HFFc6 (cell line): ENCODE measurements at regions not wholly inside any gene's neighbourhood (a gene's known extent, or its start where the extent isn't known, plus 50 kb on each side); places are given as distances from the start of the nearest gene placed in this dataset.

Experiments
- DNase-seq: peaks from one replicate; pipeline ENCODE4 v3.0.0-alpha.2; 2018
- H3K27ac Mint-ChIP-seq: 2 replicates; pipeline ENCODE4 v1.8.0; 2020; ENCODE audit warnings: mild to moderate bottlenecking, mixed read lengths
- H3K27me3 Mint-ChIP-seq: 2 replicates; pipeline ENCODE4 v1.8.0; 2021; ENCODE audit warnings: mild to moderate bottlenecking, moderate library complexity, mixed read lengths; ENCODE audit not compliant: insufficient read depth
- H3K36me3 Mint-ChIP-seq: 2 replicates; pipeline ENCODE4 v1.8.0; 2021; ENCODE audit warnings: low read depth, mixed read lengths
- H3K4me1 Mint-ChIP-seq: 2 replicates; pipeline ENCODE4 v1.8.0; 2020; ENCODE audit warnings: low read depth, mixed read lengths
- H3K4me3 Mint-ChIP-seq: 2 replicates; pipeline ENCODE4 v1.8.0; 2020; ENCODE audit warnings: mild to moderate bottlenecking, moderate library complexity, mixed read lengths
- H3K9me3 Mint-ChIP-seq: 2 replicates; pipeline ENCODE4 v1.8.0; 2020; ENCODE audit warnings: mild to moderate bottlenecking, mixed read lengths
- CTCF ChIP-seq: fragments of 200-600 bp; sonication (generic); IDR thresholded peaks from 2 replicates; pipeline ENCODE4 v1.5.0; 2021; ENCODE audit warnings: antibody characterized with exemption, mild to moderate bottlenecking

GRCh38 chr4:20318001-20318908, 66.5 kb downstream of the SLIT2 start:
- H3K9me3 Mint-ChIP-seq, result no peaks in the 10 kb centered on the region
- peak overlapping the region; percentile 33 for H3K4me3 Mint-ChIP-seq
- DNase-seq, result no peak
- peaks cover 20% of the 10 kb centered on the region for H3K36me3 Mint-ChIP-seq
- no peak for TF ChIP-seq CTCF
- peak overlapping the region; percentile 36 for H3K27ac Mint-ChIP-seq
- peaks cover 65% of the 10 kb centered on the region for H3K4me1 Mint-ChIP-seq
- H3K27me3 Mint-ChIP-seq, result no peaks in the 10 kb centered on the region

DNA sequence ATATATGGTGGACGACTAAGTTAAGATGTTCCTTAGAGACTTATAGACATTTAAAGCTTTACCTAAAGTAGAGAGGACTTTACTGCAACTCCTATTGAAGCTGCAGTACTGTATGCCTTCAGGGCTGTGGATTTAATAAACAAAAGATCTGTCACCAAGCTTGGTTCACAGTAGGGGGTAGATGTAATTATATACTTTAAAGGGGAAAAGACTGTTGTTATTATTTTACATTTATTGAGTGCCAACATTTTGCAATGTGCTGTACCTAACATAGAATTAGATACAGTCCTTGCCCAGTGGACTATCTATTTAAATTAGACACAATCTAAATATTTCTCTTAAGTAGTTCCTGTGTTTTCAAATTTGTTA, 67.2 kb downstream of the SLIT2 start:
- Mint-ChIP-seq H3K27ac (no peak overlapping the region), H3K36me3 (peaks cover 19% of the 10 kb centered on the region), H3K9me3 (no peaks in the 10 kb centered on the region), H3K4me3 (peak overlapping the region; percentile 33; the same call in 1 of the 2 replicates), H3K4me1 (peaks cover 69% of the 10 kb centered on the region), H3K27me3 (no peaks in the 10 kb centered on the region)
- TF ChIP-seq CTCF, result no peak
- no peak for DNase-seq

- H3K27me3 Mint-ChIP-seq, result no peaks in the 10 kb centered on the region
- TF ChIP-seq CTCF, result no peak
- peaks cover 19% of the 10 kb centered on the region for H3K36me3 Mint-ChIP-seq
- H3K9me3 Mint-ChIP-seq, result no peaks in the 10 kb centered on the region
- no peak for DNase-seq
- H3K4me1 Mint-ChIP-seq, result peaks cover 80% of the 10 kb centered on the region
- no peak overlapping the region for H3K4me3 Mint-ChIP-seq
- peak overlapping the region; percentile 27; the same call in 1 of the 2 replicates for H3K27ac Mint-ChIP-seq
Measured at GRCh38 chr4:20319825-20320612, 68.3 kb downstream of the SLIT2 start.

- no peaks in the 10 kb centered on the region for H3K27me3 Mint-ChIP-seq
- no peak for TF ChIP-seq CTCF
- no peak overlapping the region for H3K27ac Mint-ChIP-seq
- peaks cover 71% of the 10 kb centered on the region for H3K4me1 Mint-ChIP-seq
- H3K9me3 Mint-ChIP-seq, result no peaks in the 10 kb centered on the region
- peaks cover 19% of the 10 kb centered on the region for H3K36me3 Mint-ChIP-seq
- H3K4me3 Mint-ChIP-seq, result no peak overlapping the region
- peak; percentile 8 for DNase-seq
Measured at GRCh38 chr4:20323991-20324390, 72.3 kb downstream of the SLIT2 start.

DNA sequence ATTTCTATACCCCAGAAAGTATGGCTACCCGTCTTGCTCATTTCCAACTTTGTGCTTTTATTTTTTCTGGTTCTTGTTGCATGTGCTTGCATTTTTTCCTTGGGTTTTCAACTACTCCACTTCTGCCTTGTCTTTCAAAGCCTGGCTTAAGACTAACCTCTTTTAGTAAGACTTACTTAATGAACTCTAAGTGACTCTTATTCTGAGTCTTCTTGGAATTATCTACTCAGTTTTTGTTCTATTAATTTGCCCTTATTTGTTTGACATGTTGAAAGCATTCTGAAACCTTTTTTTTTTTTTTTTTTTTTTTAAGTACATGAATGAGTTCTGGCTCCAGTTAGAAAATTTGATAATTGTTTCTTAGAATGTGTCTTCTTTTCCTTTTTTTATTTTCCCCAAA, 74.8 kb downstream of the SLIT2 start:
- H3K27ac Mint-ChIP-seq, result peak overlapping the region; percentile 16
- no peak overlapping the region for H3K4me3 Mint-ChIP-seq
- H3K27me3 Mint-ChIP-seq, result no peaks in the 10 kb centered on the region

More for the DNA sequence above, 74.8 kb downstream of the SLIT2 start:
- no peak for TF ChIP-seq CTCF
- H3K4me1 Mint-ChIP-seq, result peaks cover 55% of the 10 kb centered on the region
- H3K9me3 Mint-ChIP-seq, result no peaks in the 10 kb centered on the region
- no peak for DNase-seq
- H3K36me3 Mint-ChIP-seq, result peaks cover 6% of the 10 kb centered on the region
